Esophagus squamous epithelium (tissue), 4 donors: ENCODE measurements at regions not wholly inside any gene's neighbourhood (a gene's known extent, or its start where the extent isn't known, plus 50 kb on each side); places are given as distances from the start of the nearest gene placed in this dataset.

Experiments
- POLR2A ChIP-seq, 4 donors: fragments of 450-650 bp; IDR thresholded peaks; one replicate each; pipeline ENCODE4 v1.6.1; 2017; ENCODE audit warnings: antibody characterized with exemption in 4 of 4, mild to moderate bottlenecking in 4 of 4, moderate library complexity in 3 of 4
- TF ChIP-seq, protein P1 (sequence below), 6 experiments: fragments of 450-650 bp in 4 of 6; fragments of 200-600 bp in 2 of 6; sonication (generic) in 2 of 6; IDR thresholded peaks; one replicate each; pipeline ENCODE4 v1.5.1; 2016 to 2019; ENCODE audit warnings: antibody characterized with exemption in 6 of 6, mild to moderate bottlenecking in 4 of 6, moderate library complexity in 4 of 6

GRCh38 chr13:43985422-43986072 is 105.8 kb downstream of the LACC1 start:
- TF ChIP-seq, protein P1, sequence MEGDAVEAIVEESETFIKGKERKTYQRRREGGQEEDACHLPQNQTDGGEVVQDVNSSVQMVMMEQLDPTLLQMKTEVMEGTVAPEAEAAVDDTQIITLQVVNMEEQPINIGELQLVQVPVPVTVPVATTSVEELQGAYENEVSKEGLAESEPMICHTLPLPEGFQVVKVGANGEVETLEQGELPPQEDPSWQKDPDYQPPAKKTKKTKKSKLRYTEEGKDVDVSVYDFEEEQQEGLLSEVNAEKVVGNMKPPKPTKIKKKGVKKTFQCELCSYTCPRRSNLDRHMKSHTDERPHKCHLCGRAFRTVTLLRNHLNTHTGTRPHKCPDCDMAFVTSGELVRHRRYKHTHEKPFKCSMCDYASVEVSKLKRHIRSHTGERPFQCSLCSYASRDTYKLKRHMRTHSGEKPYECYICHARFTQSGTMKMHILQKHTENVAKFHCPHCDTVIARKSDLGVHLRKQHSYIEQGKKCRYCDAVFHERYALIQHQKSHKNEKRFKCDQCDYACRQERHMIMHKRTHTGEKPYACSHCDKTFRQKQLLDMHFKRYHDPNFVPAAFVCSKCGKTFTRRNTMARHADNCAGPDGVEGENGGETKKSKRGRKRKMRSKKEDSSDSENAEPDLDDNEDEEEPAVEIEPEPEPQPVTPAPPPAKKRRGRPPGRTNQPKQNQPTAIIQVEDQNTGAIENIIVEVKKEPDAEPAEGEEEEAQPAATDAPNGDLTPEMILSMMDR (IDR thresholded peaks at IDR 0.05): no peak
- no peak for TF ChIP-seq POLR2A (IDR thresholded peaks at IDR 0.05)
